ENCODE measurements at regions not wholly inside any gene's neighbourhood (a gene's known extent, or its start where the extent isn't known, plus 50 kb on each side); places are given as distances from the start of the nearest gene placed in this dataset.

- Histone ChIP-seq H3K4me2 (replicated peaks; ENCODE audit: low read depth, low read length, poor library complexity, severe bottlenecking) (no peak overlapping the region), H3K36me3 (replicated peaks in 1 of 2; ENCODE audit: control extremely low read depth in 1 of 2, control insufficient read depth in 1 of 2, extremely low read depth in 1 of 2, insufficient read depth in 2 of 2, low read length in 1 of 2) (no peaks in the 10 kb centered on the region), H4K20me1 (ENCODE audit: control insufficient read depth, insufficient read depth, low read length, poor library complexity, severe bottlenecking) (no peaks in the 10 kb centered on the region), H3K27me3 (replicated peaks in 1 of 4; ENCODE audit: control extremely low read depth in 1 of 4, control insufficient read depth in 3 of 4, insufficient read depth in 4 of 4, low read length in 3 of 4) (no peaks in the 10 kb centered on the region), H2AFZ (ENCODE audit: insufficient read depth, low read depth, low read length, poor library complexity, severe bottlenecking) (no peak overlapping the region), H3K9me3 (ENCODE audit: control extremely low read depth in 1 of 3, control insufficient read depth in 2 of 3, insufficient read depth in 1 of 3, low read length in 2 of 3) (peaks cover 0 to 9% (median 2%) of the 10 kb centered on the region in 3 donors), H3K9ac (ENCODE audit: low read length) (no peak overlapping the region), H3K4me3 (ENCODE audit: control extremely low read depth in 1 of 5, extremely low read depth in 1 of 5, insufficient read depth in 1 of 5, low read depth in 2 of 5, low read length in 4 of 5) (no peak overlapping the region), H3K4me1 (ENCODE audit: control insufficient read depth in 2 of 2, insufficient read depth in 2 of 2, low read length in 2 of 2) (no peaks in the 10 kb centered on the region), H3K79me2 (ENCODE audit: control insufficient read depth, insufficient read depth, low read length) (no peaks in the 10 kb centered on the region), H3K27ac (ENCODE audit: low read length in 2 of 2) (no peak overlapping the region)
- Mint-ChIP-seq H3K4me1 (no peaks in the 10 kb centered on the region), H3K27me3 (no peaks in the 10 kb centered on the region), H3K9me3 (ENCODE audit: insufficient read depth) (peaks cover 5% of the 10 kb centered on the region), H3K27ac (no peak overlapping the region), H3K4me3 (no peak overlapping the region)
- POLR2A ChIA-PET = no interaction called here
- TF ChIP-seq EZH2 (IDR thresholded peaks at IDR 0.05; ENCODE audit: borderline replicate concordance, insufficient read depth, low read depth, low read length, poor library complexity, severe bottlenecking) = no peak
- TF ChIP-seq CTCF (IDR thresholded peaks at IDR 0.05) = no peak
- no peak for DNase-seq
- intact Hi-C loops (cut with micrococcal nuclease) = no loop called here
- CTCF ChIA-PET = no interaction called here
- WGBS (ENCODE audit: insufficient coverage) = 0% methylated on average over 1 of the region's 6 CpGs
- no peak for ATAC-seq (ENCODE audit: low read depth)
These were observed 457.4 kb upstream of the FAT1 start for GRCh38 chr4:187181054-187181453.

GRCh38 chr4:187183346-187183745 lies 459.7 kb upstream of the FAT1 start:
- Histone ChIP-seq H3K4me3 (ENCODE audit: control extremely low read depth in 1 of 5, extremely low read depth in 1 of 5, insufficient read depth in 1 of 5, low read depth in 2 of 5, low read length in 4 of 5) (no peak overlapping the region), H3K9ac (ENCODE audit: low read length) (no peak overlapping the region), H3K36me3 (replicated peaks in 1 of 2; ENCODE audit: control extremely low read depth in 1 of 2, control insufficient read depth in 1 of 2, extremely low read depth in 1 of 2, insufficient read depth in 2 of 2, low read length in 1 of 2) (no peaks in the 10 kb centered on the region), H3K27ac (ENCODE audit: low read length in 2 of 2) (no peak overlapping the region), H3K79me2 (ENCODE audit: control insufficient read depth, insufficient read depth, low read length) (no peaks in the 10 kb centered on the region), H3K4me2 (replicated peaks; ENCODE audit: low read depth, low read length, poor library complexity, severe bottlenecking) (no peak overlapping the region), H2AFZ (ENCODE audit: insufficient read depth, low read depth, low read length, poor library complexity, severe bottlenecking) (no peak overlapping the region), H3K9me3 (ENCODE audit: control extremely low read depth in 1 of 3, control insufficient read depth in 2 of 3, insufficient read depth in 1 of 3, low read length in 2 of 3) (peaks cover 0 to 2% (median 2%) of the 10 kb centered on the region in 3 donors), H3K4me1 (ENCODE audit: control insufficient read depth in 2 of 2, insufficient read depth in 2 of 2, low read length in 2 of 2) (no peaks in the 10 kb centered on the region), H4K20me1 (ENCODE audit: control insufficient read depth, insufficient read depth, low read length, poor library complexity, severe bottlenecking) (no peaks in the 10 kb centered on the region), H3K27me3 (replicated peaks in 1 of 4; ENCODE audit: control extremely low read depth in 1 of 4, control insufficient read depth in 3 of 4, insufficient read depth in 4 of 4, low read length in 3 of 4) (no peaks in the 10 kb centered on the region)
- 87% methylated on average over 7 of the region's 9 CpGs for WGBS (ENCODE audit: insufficient coverage)
- no peak for TF ChIP-seq CTCF (IDR thresholded peaks at IDR 0.05)
- TF ChIP-seq EZH2 (IDR thresholded peaks at IDR 0.05; ENCODE audit: borderline replicate concordance, insufficient read depth, low read depth, low read length, poor library complexity, severe bottlenecking) = no peak
- Mint-ChIP-seq H3K4me1 (no peaks in the 10 kb centered on the region), H3K27me3 (no peaks in the 10 kb centered on the region), H3K9me3 (ENCODE audit: insufficient read depth) (peaks cover 5% of the 10 kb centered on the region), H3K27ac (no peak overlapping the region), H3K4me3 (no peak overlapping the region)
- DNase-seq (no peak), ATAC-seq (ENCODE audit: low read depth) (no peak)
- POLR2A ChIA-PET = no interaction called here
- intact Hi-C loops (cut with micrococcal nuclease) = no loop called here
- CTCF ChIA-PET = no interaction called here

Data from B cell (primary cell).